ENCODE measurements at regions not wholly inside any gene's neighbourhood (a gene's known extent, or its start where the extent isn't known, plus 50 kb on each side); places are given as distances from the start of the nearest gene placed in this dataset.
"Not testable (repeated sequence)": the region's sequence is repeated elsewhere in the genome, so short reads cannot be mapped to it uniquely, and the experiment has no call there.

DNA sequence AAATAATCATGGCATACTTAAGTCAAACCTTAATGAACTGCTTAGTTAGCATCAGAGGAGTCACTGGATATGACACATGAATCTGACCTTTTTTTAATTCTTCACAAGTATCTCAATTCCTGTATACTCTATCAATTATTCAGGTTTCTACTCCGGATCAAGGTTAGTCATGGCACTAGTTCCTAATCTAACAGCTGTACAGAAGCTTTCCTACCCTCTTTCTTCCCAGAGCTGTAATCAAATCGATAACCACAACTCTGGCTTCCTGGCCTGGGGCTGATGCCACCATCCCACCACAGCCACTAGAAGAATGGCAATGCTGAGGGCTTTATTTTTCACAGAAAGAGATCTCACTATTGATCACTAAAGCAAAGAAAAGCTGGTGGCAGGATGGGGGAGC, 718.5 kb downstream of the SMARCA1 start:
- Mint-ChIP-seq H3K4me3 (no peak overlapping the region), H3K27ac (no peak overlapping the region)

DNA sequence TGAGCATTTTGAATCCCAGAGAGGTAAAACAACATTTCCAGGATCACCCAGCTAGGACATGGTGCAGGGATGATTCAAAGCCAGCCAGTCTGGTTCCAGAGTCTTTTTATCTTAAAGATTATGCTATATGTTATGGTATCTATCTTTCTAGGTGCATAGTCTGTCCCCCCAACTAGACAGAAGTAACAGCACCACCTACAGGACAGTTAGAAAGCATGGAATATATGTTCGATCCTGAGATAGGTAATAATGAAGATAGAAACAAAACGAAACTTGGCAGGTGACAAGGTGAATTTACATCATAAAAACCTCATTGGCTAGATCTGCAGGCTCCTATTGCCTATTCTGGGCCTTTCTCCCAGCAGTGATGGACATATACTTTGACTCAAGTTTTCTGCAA, 723.2 kb downstream of the SMARCA1 start:
- DNase-seq (ENCODE audit: low spot score in 2 of 2) (no peak), ATAC-seq (ENCODE audit: low read depth) (no peak)
- Mint-ChIP-seq H3K9me3 (peaks cover 1% of the 10 kb centered on the region), H3K27ac (no peak overlapping the region), H3K4me3 (no peak overlapping the region), H3K4me1 (no peaks in the 10 kb centered on the region), H3K36me3 (no peaks in the 10 kb centered on the region), H3K27me3 (no peaks in the 10 kb centered on the region)

More for the DNA sequence above, 718.5 kb downstream of the SMARCA1 start:
- Mint-ChIP-seq H3K27me3 (no peaks in the 10 kb centered on the region), H3K36me3 (no peaks in the 10 kb centered on the region), H3K4me1 (no peaks in the 10 kb centered on the region), H3K9me3 (peaks cover 3% of the 10 kb centered on the region)
- ATAC-seq (ENCODE audit: low read depth) (no peak), DNase-seq (ENCODE audit: low spot score in 2 of 2) (no peak)

DNA sequence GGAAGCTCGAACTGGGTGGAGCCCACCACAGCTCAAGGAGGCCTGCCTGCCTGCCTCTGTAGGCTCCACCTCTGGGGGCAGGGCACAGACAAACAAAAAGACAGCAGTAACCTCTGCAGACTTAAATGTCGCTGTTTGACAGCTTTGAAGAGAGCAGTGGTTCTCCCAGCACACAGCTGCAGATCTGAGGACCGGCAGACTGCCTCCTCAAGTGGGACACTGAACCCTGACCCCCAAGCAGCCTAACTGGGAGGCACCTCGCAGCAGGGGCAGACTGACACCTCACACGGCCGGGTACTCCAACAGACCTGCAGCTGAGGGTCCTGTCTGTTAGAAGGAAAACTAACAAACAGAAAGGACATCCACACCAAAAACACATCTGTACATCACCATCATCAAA, 730.9 kb upstream of the ACTRT1 start:
- H3K27me3 Mint-ChIP-seq; H3K27ac Mint-ChIP-seq; H3K4me3 Mint-ChIP-seq; H3K4me1 Mint-ChIP-seq; H3K9me3 Mint-ChIP-seq; H3K36me3 Mint-ChIP-seq; DNase-seq (ENCODE audit: low spot score in 2 of 2); ATAC-seq (ENCODE audit: low read depth): not testable (repeated sequence)

DNA sequence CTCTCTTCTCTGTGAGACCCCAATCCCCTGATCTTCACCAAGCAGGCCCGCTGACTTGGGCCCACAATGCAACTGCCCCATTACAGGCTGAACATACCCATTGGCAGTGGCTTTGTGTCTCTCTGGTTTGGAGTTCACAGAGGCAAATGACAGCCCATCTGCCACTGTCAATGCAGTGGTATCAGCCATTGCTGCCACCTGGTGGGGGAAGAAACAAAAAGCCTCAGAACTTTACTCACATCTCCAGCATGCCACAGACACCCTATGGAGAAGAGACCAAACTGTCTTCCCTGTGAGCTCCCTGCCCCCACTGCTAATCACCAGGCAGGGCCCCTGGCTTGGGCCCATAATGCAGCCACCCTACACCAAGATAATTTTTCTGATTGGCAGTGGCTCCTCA, 729.3 kb upstream of the ACTRT1 start:
- Mint-ChIP-seq H3K36me3 (no peaks in the 10 kb centered on the region), H3K27me3 (no peaks in the 10 kb centered on the region), H3K4me1 (peaks cover 2% of the 10 kb centered on the region), H3K4me3 (no peak overlapping the region), H3K27ac (no peak overlapping the region), H3K9me3 (no peaks in the 10 kb centered on the region)
- ATAC-seq (ENCODE audit: low read depth) (no peak), DNase-seq (ENCODE audit: low spot score in 2 of 2) (no peak)

DNA sequence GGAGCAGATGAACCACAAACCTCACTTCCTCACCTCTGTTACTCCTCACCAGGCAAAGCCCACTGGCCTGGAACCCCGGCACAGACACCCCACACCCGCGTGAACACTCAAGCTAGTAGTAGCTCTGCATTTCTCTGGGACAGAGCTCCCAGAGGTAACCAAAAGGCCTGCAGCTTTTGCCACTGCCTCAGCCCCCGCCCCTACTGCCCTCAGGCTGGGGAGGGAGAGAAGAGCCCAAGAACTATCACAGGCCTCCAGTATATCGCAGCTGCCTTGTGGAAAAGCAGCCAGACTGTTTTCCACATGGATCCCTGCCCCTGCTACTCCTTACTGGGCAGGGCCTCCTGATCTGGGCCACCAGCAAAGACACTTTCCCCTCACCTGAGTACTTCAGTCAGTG, 728.7 kb upstream of the ACTRT1 start:
- ATAC-seq (ENCODE audit: low read depth), result no peak
- H3K9me3 Mint-ChIP-seq, result no peaks in the 10 kb centered on the region
- no peaks in the 10 kb centered on the region for H3K36me3 Mint-ChIP-seq
- no peak overlapping the region for H3K27ac Mint-ChIP-seq
- H3K4me1 Mint-ChIP-seq, result peaks cover 2% of the 10 kb centered on the region
- no peak overlapping the region for H3K4me3 Mint-ChIP-seq
- no peak for DNase-seq (ENCODE audit: low spot score in 2 of 2)
- H3K27me3 Mint-ChIP-seq, result no peaks in the 10 kb centered on the region

DNA sequence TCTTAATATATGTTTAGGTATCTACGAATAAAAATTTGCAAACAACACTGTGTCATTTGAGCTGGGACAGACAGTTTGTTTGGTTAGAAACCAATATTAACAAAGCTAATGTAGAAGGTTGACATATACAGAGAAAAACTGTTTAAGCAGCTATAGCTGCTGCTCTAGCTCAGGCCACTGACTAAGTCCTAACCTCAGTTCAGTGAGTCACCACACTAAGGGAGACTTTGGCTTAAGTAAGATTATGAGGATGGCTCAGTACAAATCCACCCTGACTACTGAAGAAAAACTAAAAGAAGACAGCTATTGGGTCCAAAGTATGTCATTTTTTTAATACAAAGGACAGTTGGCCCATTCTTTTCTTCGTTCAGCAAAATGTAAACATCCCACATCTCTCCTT, 717.3 kb upstream of the ACTRT1 start:
- peaks cover 7% of the 10 kb centered on the region for H3K9me3 Mint-ChIP-seq
- H3K36me3 Mint-ChIP-seq, result no peaks in the 10 kb centered on the region
- no peak overlapping the region for H3K27ac Mint-ChIP-seq
- no peaks in the 10 kb centered on the region for H3K27me3 Mint-ChIP-seq
- no peaks in the 10 kb centered on the region for H3K4me1 Mint-ChIP-seq
- ATAC-seq (ENCODE audit: low read depth), result no peak
- no peak overlapping the region for H3K4me3 Mint-ChIP-seq
- DNase-seq (ENCODE audit: low spot score in 2 of 2), result no peak

DNA sequence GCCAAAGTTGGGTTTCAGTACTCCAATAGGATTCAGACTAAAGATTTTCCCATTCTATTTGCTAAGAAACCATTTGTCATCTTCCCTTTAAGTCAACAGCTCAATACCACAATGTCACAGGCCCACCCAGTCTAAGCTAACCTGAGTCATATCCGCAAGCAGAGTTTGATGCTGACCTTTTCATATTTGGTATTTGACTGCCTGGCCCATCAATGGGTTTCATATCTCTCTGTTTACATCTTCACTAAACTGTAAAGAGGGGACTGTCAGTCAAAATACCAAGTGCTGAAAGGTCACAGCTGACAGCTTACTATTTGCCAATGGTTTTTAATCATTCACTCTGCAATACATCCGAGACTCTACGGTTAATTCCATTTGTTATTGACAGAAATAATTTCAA, 707.5 kb upstream of the ACTRT1 start:
- ATAC-seq (ENCODE audit: low read depth) (no peak), DNase-seq (ENCODE audit: low spot score in 2 of 2) (no peak)
- H3K36me3 Mint-ChIP-seq, result no peaks in the 10 kb centered on the region
- no peak overlapping the region for H3K4me3 Mint-ChIP-seq
- no peaks in the 10 kb centered on the region for H3K27me3 Mint-ChIP-seq
- H3K9me3 Mint-ChIP-seq, result peaks cover 3% of the 10 kb centered on the region
- no peaks in the 10 kb centered on the region for H3K4me1 Mint-ChIP-seq
- H3K27ac Mint-ChIP-seq, result no peak overlapping the region

DNA sequence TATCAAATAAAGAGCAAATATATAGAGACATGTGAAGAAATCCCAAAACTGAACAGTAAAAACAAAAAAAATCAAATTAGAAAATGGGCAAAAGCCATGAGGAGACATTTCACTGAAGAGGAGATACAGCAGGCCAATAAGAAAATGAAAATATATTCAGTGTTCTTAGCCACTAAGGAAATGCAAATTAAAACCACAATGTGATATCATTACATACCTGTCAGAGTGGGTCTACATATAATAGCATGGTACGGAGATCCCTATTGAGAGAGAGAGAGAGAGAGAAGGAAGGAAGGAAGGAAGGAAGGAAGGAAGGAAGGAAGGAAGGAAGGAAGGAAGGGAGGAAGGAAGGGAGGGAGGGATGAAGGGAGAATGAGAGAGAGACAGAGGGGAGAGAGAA, 707.0 kb upstream of the ACTRT1 start:
- Mint-ChIP-seq H3K27ac (no peak overlapping the region), H3K36me3 (no peaks in the 10 kb centered on the region), H3K9me3 (peaks cover 2% of the 10 kb centered on the region), H3K27me3 (no peaks in the 10 kb centered on the region), H3K4me1 (no peaks in the 10 kb centered on the region), H3K4me3 (no peak overlapping the region)
- no peak for ATAC-seq (ENCODE audit: low read depth)
- no peak for DNase-seq (ENCODE audit: low spot score in 2 of 2)

DNA sequence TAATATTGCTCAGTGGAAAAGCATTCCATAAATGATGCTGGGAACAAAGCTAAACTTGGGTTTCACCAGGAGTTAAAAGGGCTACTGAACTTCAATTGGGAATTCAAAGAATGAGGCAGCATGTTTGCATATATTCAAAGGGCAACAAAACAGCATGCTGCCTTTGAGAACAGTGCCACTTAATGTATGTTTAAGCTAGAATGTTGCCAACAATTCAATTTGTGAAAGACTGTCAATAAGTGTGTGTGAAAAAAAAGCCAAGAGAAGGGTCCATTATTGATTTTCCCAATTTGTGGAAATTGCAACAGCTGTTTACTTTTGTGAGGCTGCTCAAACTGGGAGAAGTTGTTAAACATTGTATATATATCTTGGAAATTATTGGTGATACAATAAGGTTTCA, 701.9 kb upstream of the ACTRT1 start:
- H3K27me3 Mint-ChIP-seq, result no peaks in the 10 kb centered on the region
- H3K4me3 Mint-ChIP-seq, result no peak overlapping the region
- DNase-seq (ENCODE audit: low spot score in 2 of 2) (no peak), ATAC-seq (ENCODE audit: low read depth) (no peak)
- no peaks in the 10 kb centered on the region for H3K36me3 Mint-ChIP-seq
- no peaks in the 10 kb centered on the region for H3K4me1 Mint-ChIP-seq
- H3K9me3 Mint-ChIP-seq, result no peaks in the 10 kb centered on the region
- no peak overlapping the region for H3K27ac Mint-ChIP-seq

DNA sequence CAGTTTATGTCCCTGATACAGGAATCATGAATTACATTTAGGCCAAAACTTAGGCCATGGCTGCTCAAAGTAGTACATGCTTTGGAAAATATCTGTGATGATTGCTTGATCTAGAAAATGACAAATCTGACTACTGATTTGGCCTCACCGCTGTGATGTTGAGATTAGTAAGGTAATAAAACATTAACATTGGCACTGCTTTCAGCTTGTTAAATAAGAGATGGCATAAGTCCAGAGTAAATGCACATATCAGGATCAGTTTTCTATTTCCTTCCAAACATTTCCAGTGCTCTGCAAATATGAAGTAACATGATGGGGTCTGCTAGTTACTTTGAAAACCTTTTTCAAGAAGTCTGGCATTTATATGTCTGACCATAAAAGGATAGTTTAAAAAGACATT, 687.3 kb upstream of the ACTRT1 start:
- Mint-ChIP-seq H3K27ac (no peak overlapping the region), H3K27me3 (no peaks in the 10 kb centered on the region), H3K36me3 (no peaks in the 10 kb centered on the region), H3K4me1 (no peaks in the 10 kb centered on the region), H3K9me3 (no peaks in the 10 kb centered on the region), H3K4me3 (no peak overlapping the region)
- DNase-seq (ENCODE audit: low spot score in 2 of 2) (no peak), ATAC-seq (ENCODE audit: low read depth) (no peak)

DNA sequence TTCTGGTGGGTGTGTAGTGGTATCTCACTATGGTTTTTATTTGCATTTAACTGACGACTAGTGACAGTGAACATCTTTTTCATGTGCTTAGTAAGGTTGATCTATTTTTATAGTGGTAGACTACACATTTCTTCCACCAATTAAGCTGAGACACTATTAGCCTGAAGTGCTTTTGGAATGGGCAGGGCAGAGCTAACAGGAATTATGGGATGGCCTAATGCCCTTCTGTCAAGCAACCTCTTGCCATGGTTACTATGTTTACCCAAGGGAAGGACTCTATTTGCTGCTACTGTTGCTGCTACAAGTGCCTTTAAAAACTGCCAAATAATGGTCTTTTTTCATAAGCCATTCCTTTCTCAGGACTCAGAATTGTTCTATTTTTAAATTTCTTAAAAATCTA, 676.7 kb upstream of the ACTRT1 start:
- Mint-ChIP-seq H3K9me3 (peaks cover 2% of the 10 kb centered on the region), H3K27me3 (no peaks in the 10 kb centered on the region), H3K4me3 (no peak overlapping the region), H3K4me1 (no peaks in the 10 kb centered on the region), H3K27ac (no peak overlapping the region), H3K36me3 (no peaks in the 10 kb centered on the region)
- ATAC-seq (ENCODE audit: low read depth) (no peak), DNase-seq (ENCODE audit: low spot score in 2 of 2) (no peak)

DNA sequence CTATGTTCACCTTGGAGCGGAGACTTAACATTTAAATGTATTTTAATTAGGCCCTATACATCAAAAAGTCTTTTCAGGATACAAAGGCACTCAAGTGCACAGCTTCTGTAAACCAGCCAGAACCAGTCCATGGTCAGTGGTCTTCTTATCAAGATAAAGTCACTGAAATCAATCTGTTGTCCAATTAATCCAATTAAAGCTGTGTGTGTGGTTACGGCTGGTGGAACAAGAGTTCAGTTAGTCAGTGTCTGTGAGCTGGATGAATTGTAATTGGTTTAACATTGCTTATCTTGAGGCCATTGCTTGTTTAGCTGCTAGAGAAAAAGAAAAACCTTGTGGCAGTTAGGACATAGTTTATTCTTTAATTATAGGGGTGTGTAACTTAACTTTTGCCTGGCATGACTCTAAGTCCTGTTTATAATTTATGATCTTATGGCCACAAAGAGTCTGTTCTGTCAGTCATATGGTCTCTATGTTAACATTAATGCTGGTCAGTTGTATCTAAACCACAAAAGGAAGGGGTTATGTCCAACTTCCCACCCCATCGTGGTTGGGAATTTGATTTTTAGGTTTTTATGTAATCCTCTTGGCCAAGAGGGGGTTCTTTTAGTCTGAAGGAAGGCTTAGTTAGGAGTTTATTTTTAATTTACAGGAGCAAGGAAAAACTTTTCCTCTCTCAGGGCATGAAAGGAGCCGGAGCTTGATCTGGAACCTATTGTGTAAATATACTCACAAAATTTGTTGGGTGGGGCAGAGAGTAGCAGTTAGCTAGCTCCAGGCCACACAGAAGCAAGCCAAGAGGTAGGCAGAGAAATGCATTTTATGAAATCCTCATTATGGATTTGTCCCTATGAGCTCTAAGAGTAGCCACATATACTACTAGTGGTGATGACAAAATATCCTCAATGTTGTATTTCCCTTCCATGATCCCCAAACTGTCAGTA, 665.7 kb upstream of the ACTRT1 start:
- no peaks in the 10 kb centered on the region for H3K9me3 Mint-ChIP-seq
- no peaks in the 10 kb centered on the region for H3K4me1 Mint-ChIP-seq
- no peaks in the 10 kb centered on the region for H3K36me3 Mint-ChIP-seq
- DNase-seq (ENCODE audit: low spot score in 2 of 2), result no peak
- no peak overlapping the region for H3K27ac Mint-ChIP-seq
- ATAC-seq (ENCODE audit: low read depth), result no peak
- H3K27me3 Mint-ChIP-seq, result no peaks in the 10 kb centered on the region
- H3K4me3 Mint-ChIP-seq, result no peak overlapping the region

DNA sequence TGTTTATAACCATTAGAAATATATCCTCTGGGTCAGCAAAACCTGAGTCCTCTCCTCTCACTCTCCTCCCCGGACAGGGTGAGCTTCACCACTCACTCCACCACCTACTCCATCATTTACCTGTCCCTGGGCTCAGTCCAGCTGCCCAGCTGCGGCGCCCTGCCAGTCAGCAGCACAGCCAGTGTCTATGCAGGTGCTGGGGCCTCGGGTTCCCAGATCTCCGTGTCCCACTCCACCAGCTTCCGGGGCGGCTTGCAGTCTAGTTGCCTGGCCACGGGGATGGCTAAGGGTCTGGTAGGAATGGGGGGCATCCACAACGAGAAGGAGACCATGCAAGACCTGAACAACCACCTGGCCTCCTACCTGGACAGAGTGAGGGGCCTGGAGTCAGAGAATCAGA, 662.2 kb upstream of the ACTRT1 start:
- Mint-ChIP-seq H3K36me3 (no peaks in the 10 kb centered on the region), H3K9me3 (no peaks in the 10 kb centered on the region)

DNA sequence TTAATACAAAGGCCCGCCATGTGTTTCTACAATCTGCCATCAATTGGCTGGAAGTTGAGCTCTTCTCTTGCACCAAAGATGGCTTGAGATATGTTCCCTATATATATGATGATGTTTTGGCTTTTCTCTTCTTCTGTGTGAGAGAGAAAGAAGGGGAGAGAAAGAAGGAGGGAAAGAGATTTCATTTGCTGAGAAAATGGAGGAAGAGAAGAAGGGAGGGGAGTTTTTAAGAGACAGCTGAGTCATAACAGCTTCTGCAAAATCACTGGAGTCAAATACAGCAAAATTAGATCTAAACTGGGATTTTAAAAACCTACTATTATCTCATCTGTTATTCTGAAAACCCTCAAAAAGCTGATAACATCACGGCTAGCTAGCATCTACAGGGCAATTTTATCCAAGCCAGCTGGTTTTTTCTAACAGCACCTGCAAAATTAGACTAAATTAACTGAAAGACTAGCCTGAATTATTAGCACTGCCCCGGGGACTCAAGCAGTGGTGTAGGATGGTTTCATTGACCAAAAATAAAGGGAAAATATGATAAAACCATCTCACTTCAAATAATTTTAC, 647.6 kb upstream of the ACTRT1 start:
- ATAC-seq (ENCODE audit: low read depth) (no peak), DNase-seq (ENCODE audit: low spot score in 2 of 2) (no peak)
- Mint-ChIP-seq H3K36me3 (no peaks in the 10 kb centered on the region), H3K4me3 (no peak overlapping the region), H3K9me3 (no peaks in the 10 kb centered on the region), H3K27me3 (no peaks in the 10 kb centered on the region), H3K27ac (no peak overlapping the region), H3K4me1 (no peaks in the 10 kb centered on the region)

More for the DNA sequence above, 662.2 kb upstream of the ACTRT1 start:
- DNase-seq (ENCODE audit: low spot score in 2 of 2) (no peak), ATAC-seq (ENCODE audit: low read depth) (no peak)
- no peaks in the 10 kb centered on the region for H3K4me1 Mint-ChIP-seq
- no peak overlapping the region for H3K4me3 Mint-ChIP-seq
- no peak overlapping the region for H3K27ac Mint-ChIP-seq
- H3K27me3 Mint-ChIP-seq, result no peaks in the 10 kb centered on the region
